ENCODE measurements at regions not wholly inside any gene's neighbourhood (a gene's known extent, or its start where the extent isn't known, plus 50 kb on each side); places are given as distances from the start of the nearest gene placed in this dataset.
A peak's percentile ranks its signal among the peaks of the same experiment; 100 is the strongest.
"Not testable (repeated sequence)": the region's sequence is repeated elsewhere in the genome, so short reads cannot be mapped to it uniquely, and the experiment has no call there.

DNA sequence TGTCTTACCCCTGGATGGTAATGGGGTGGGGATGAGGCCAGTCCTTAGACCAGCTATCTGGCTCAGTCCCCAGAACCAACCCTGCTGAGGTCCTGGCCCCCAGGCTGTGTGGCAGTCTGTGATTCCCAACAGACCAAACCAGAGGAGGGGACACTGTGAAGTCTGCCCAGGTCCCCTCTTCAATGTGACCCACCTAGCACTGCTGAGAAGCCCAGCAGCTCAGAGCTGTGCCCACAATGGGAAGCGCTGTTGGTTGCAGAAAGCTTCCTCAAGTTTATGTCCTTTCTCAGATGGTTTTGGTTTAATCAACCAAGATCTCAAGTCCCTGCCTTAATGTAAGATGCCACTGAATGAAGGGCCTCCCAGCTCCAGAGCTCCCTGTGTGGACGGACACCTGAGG is 114.7 kb upstream of the IGLL5 start:
- intact Hi-C loops (cut with micrococcal nuclease): no loop called here
- no peak for DNase-seq (ENCODE audit: low spot score)
- Mint-ChIP-seq H3K9me3 (no peaks in the 10 kb centered on the region), H3K4me3 (ENCODE audit: low read depth) (no peak overlapping the region), H3K27me3 (ENCODE audit: low read depth) (peaks cover 20% of the 10 kb centered on the region), H3K27ac (no peak overlapping the region), H3K36me3 (ENCODE audit: low read depth) (no peaks in the 10 kb centered on the region), H3K4me1 (ENCODE audit: low read depth) (no peaks in the 10 kb centered on the region)

DNA sequence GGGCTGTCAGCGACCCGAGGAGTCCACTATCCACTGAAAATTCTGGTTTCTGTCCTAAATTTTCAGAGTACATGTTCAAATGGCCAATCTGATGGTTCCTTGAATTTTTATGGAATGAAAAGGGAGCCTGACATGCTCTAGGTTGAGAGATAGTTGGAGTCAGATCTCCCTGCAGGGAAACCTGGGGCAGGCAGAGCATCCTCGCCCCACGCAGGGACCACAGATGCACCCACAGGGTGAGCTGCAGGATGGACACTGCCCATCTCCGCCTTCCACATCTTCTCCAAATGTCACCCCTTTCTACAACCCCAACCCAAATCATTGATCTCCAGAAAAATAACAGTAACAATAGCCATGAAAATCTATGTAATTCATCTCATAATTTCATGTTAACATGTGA is 114.2 kb upstream of the IGLL5 start:
- DNase-seq (ENCODE audit: low spot score): no peak
- intact Hi-C loops (cut with micrococcal nuclease): no loop called here
- Mint-ChIP-seq H3K9me3 (no peaks in the 10 kb centered on the region), H3K36me3 (ENCODE audit: low read depth) (no peaks in the 10 kb centered on the region), H3K4me3 (ENCODE audit: low read depth) (no peak overlapping the region), H3K27me3 (ENCODE audit: low read depth) (peaks cover 19% of the 10 kb centered on the region), H3K27ac (no peak overlapping the region), H3K4me1 (ENCODE audit: low read depth) (no peaks in the 10 kb centered on the region)

DNA sequence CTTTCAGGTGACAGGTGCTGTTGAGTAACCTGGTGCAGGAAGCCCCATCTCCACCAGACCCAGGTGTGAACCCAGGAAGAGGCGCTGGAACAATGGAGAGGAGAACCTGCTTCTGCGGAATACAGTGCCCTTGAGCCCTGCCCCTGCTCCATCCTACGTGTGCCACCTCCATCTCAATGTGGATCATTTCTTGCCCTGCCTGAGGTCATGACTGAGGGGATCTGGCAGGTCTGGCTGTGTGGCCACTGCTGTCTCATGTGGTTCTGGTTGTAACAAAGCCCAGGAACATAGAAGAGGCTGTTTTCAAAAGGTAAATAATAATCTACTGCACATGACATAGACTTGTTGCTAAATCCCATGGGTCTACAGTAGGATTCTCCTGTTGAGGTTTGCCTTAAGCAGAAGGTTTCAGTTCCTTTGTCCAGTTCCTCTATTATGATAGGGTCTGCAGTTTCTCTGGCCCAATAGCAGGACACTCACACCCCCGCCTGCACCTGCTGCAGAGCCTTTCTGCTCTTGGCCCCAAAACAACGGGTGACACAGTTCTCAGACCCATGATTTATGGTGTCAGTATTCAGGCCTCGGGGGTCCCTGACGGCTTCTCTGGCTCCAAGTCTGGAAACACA is 113.5 kb upstream of the IGLL5 start:
- Mint-ChIP-seq H3K27ac (no peak overlapping the region), H3K36me3 (ENCODE audit: low read depth) (no peaks in the 10 kb centered on the region), H3K27me3 (ENCODE audit: low read depth) (peaks cover 13% of the 10 kb centered on the region), H3K9me3 (no peaks in the 10 kb centered on the region), H3K4me3 (ENCODE audit: low read depth) (no peak overlapping the region), H3K4me1 (ENCODE audit: low read depth) (no peaks in the 10 kb centered on the region)
- intact Hi-C loops (cut with micrococcal nuclease): no loop called here
- no peak for DNase-seq (ENCODE audit: low spot score)

DNA sequence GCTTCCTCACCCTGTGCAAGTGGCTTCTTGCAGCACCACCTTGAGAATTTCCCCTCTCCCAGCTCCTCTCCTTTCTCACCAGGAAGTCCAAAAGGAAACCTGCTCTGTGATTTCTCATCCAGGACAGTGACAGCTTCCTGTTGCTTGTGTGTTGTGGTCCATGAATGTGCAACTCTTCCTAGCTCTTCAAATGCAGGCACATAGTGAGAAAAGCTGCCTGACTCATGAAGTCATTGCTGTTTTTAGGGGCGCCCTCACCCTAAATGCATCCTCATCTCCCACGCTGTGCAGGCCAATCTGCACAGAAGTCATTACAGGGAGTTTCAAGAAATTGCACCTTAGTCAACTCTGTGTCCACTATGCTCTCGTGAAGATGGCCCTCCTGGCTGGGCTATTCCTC is 112.9 kb upstream of the IGLL5 start:
- intact Hi-C loops (cut with micrococcal nuclease); H3K27ac Mint-ChIP-seq; H3K9me3 Mint-ChIP-seq; H3K4me3 Mint-ChIP-seq (ENCODE audit: low read depth); H3K36me3 Mint-ChIP-seq (ENCODE audit: low read depth); H3K4me1 Mint-ChIP-seq (ENCODE audit: low read depth); DNase-seq (ENCODE audit: low spot score): not testable (repeated sequence)
- peaks cover 13% of the 10 kb centered on the region for H3K27me3 Mint-ChIP-seq (ENCODE audit: low read depth)

DNA sequence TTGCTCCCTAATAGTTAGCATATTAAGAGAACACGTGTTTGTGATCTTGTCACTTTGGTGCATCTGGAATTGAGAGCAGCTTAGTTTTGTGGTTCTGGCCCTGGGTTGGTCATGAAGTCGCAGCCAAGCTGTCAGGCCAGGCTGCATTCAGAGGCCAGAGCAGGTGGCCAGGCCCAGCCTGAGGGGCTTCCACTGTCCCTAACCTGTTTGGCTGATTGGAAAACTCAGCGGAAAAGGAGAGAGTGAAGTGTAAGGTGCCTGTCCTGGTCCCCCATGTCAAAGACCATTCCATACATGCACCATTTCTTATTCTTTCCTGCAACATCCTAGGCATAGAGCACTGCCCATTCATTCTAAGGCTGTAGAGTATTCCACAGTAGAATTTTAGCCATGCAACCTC is 111.5 kb upstream of the IGLL5 start:
- DNase-seq (ENCODE audit: low spot score): no peak
- Mint-ChIP-seq H3K27me3 (ENCODE audit: low read depth) (peaks cover 10% of the 10 kb centered on the region), H3K27ac (no peak overlapping the region)

DNA sequence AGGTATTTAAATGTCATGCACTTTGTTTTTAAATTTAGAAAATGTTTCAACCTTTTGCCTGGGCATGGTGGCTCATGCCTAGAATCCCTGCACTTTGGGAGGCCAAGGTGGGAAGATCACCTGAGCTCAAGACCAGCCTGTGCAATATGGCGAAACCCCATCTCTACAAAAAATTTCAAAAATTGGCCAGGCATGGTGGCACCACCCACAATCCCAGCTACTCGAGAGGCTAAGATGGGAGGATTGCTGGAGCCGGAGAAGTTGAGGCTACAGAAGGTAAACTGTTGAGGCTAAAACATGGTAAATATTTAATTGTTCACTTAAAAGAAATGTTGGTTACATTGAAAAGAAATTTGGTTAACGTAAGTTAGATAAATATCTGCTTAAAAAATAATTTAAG is 108.4 kb upstream of the IGLL5 start:
- intact Hi-C loops (cut with micrococcal nuclease): no loop called here
- Mint-ChIP-seq H3K9me3 (no peaks in the 10 kb centered on the region), H3K36me3 (ENCODE audit: low read depth) (no peaks in the 10 kb centered on the region)

More for the DNA sequence above, 111.5 kb upstream of the IGLL5 start:
- no peak overlapping the region for H3K4me3 Mint-ChIP-seq (ENCODE audit: low read depth)
- H3K9me3 Mint-ChIP-seq: no peaks in the 10 kb centered on the region
- no peaks in the 10 kb centered on the region for H3K4me1 Mint-ChIP-seq (ENCODE audit: low read depth)
- intact Hi-C loops (cut with micrococcal nuclease): no loop called here
- H3K36me3 Mint-ChIP-seq (ENCODE audit: low read depth): no peaks in the 10 kb centered on the region

DNA sequence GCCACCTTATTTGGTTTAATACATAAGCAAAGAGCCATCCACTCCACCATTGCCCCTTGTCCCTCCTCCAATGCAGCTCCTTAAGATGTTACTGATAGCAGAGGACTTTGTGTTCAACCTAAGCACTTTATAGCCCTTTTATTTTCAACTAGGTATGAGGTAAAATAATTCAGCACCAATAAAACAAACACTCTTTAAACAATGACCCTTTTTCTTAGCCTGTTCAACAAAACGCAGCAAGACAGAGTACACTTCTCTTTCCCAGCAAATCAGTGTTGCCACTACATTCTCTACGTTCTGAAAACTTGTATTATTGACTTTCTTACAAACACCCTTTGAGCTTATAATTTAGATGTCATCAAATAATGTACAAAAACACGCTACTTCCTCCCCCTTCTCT is 104.0 kb upstream of the IGLL5 start:
- no peak overlapping the region for H3K4me3 Mint-ChIP-seq (ENCODE audit: low read depth)
- intact Hi-C loops (cut with micrococcal nuclease): no loop called here
- H3K9me3 Mint-ChIP-seq: no peaks in the 10 kb centered on the region
- no peak for DNase-seq (ENCODE audit: low spot score)
- peaks cover 23% of the 10 kb centered on the region for H3K27me3 Mint-ChIP-seq (ENCODE audit: low read depth)
- H3K36me3 Mint-ChIP-seq (ENCODE audit: low read depth): no peaks in the 10 kb centered on the region
- no peaks in the 10 kb centered on the region for H3K4me1 Mint-ChIP-seq (ENCODE audit: low read depth)
- H3K27ac Mint-ChIP-seq: no peak overlapping the region

More for the DNA sequence above, 108.4 kb upstream of the IGLL5 start:
- Mint-ChIP-seq H3K4me1 (ENCODE audit: low read depth) (no peaks in the 10 kb centered on the region), H3K4me3 (ENCODE audit: low read depth) (no peak overlapping the region), H3K27ac (no peak overlapping the region), H3K27me3 (ENCODE audit: low read depth) (peaks cover 23% of the 10 kb centered on the region)
- no peak for DNase-seq (ENCODE audit: low spot score)

DNA sequence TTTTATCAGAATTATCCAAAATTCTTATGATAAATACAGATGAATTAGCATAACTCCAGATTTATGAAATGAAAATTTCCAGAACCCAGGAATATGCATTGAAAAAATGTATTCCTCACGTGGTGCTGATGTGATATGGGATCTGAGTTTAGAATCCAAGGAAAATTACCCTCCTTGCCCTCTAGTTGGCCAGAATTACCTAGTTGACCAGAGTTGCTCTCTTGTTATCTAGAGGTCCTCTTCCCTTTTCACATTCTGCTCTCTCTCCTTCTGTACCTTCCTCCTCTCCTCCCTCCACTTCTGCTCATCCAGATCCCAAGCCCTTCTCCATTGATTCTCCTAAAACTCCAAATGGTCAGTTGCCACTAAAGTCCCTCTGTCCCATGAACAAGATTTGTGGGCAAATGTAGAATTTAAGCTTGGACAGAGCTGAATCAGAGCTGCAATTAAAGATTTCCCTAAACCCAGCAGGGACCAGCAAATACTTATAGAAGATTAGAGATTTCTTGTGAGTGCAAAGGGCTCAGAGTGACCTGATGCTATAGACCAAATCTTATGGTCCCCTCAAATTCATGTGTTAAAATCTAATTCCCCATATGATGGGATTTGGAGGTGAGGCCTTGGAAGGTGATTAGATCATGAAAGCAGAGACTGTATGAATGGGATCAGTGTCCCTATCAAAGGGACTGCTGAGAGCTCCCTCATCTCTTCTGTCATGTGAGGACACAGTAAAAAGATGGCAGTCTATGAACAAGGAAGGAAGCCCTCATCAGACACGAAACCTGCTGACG is 103.2 kb upstream of the IGLL5 start:
- Mint-ChIP-seq H3K4me1 (ENCODE audit: low read depth) (no peaks in the 10 kb centered on the region), H3K9me3 (no peaks in the 10 kb centered on the region), H3K27ac (no peak overlapping the region), H3K4me3 (ENCODE audit: low read depth) (no peak overlapping the region), H3K36me3 (ENCODE audit: low read depth) (no peaks in the 10 kb centered on the region), H3K27me3 (ENCODE audit: low read depth) (peaks cover 23% of the 10 kb centered on the region)
- no peak for DNase-seq (ENCODE audit: low spot score)
- intact Hi-C loops (cut with micrococcal nuclease): loop anchor here (5.0 kb wide), 2 partner anchors 98 to 173 kb away; no protein-coding TSS in a partner anchor

DNA sequence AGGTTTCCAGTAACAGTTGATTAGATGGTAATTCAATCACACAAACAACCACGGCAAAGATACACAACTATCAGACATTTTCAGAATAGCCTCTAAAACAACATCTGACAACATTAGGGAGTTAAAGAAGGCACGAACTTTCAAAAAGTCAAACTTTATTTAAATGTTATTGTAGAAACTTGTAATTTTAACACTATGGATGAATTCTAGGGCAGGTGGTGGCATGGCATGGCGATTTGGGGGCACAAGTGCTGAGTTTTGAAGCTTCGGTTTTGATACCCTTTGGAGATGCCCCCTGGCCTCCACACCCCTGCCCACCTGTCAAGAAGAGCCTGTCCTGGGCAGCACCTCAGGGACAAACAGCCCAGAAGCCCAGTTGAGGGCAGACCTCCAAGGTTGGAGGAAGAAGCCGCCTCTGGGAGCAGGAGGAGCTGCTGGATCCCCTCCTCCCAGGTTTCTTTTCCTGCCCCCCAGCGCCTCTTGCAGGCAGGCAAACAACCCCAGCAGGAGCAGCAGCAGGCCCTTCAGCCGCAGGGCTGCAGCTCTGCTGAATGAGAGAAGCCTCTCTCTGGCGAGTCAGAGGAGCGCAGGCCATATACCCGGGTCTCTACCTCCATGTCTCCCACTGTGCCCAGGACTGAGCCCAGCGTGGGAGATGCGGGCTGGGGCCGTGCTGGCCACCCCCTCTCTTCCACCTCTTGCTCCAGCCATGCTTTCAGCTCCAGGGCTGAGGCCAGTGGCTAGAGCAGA is 102.1 kb upstream of the IGLL5 start:
- intact Hi-C loops (cut with micrococcal nuclease): loop anchor here (5.0 kb wide), 2 partner anchors 97 to 172 kb away; no protein-coding TSS in a partner anchor
- peaks cover 5% of the 10 kb centered on the region for H3K4me1 Mint-ChIP-seq (ENCODE audit: low read depth)
- H3K27ac Mint-ChIP-seq: no peak overlapping the region
- no peaks in the 10 kb centered on the region for H3K36me3 Mint-ChIP-seq (ENCODE audit: low read depth)
- DNase-seq (ENCODE audit: low spot score): no peak
- no peaks in the 10 kb centered on the region for H3K9me3 Mint-ChIP-seq
- peaks cover 23% of the 10 kb centered on the region for H3K27me3 Mint-ChIP-seq (ENCODE audit: low read depth)
- H3K4me3 Mint-ChIP-seq (ENCODE audit: low read depth): no peak overlapping the region

DNA sequence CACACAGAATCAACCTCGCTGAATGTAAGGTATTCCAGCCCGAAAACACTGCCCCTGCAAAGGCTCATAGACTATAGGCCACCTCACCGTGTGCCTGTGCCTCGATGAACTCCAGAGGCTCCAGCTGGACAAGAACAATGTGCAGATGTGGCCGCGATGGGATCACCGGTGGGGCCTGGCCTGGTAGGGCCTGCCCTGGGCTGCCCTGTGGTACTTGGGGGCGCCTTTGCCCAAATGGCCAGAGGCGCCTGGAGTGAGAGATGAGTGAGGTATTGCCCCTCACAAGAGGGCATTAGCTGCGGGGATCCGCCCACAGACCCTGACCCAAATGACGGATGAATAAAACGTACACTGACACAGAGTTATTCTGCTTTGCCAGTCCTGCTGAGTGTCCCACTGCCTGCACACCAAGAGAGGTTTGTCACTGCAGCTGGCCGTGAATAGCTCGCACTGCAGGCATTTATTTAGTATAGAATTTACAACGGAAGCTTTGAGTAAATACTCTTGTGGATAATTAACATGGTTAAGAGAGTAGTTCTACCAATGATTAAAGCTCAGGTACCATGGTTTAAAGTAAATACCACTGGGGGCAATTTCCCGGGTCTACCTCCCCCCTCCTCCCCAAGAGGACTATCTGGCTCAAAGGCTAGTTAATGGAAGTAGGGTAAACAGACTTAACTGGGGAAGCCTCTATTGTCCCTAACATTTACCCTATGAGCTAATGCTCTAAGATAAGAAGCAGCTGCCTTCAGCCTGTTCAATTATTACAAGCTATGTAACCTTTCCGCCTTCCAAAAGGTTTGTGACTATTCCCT is 101.1 kb upstream of the IGLL5 start:
- no peak for DNase-seq (ENCODE audit: low spot score)
- Mint-ChIP-seq H3K27me3 (ENCODE audit: low read depth) (peaks cover 20% of the 10 kb centered on the region), H3K4me1 (ENCODE audit: low read depth) (peaks cover 6% of the 10 kb centered on the region), H3K27ac (no peak overlapping the region), H3K36me3 (ENCODE audit: low read depth) (no peaks in the 10 kb centered on the region), H3K4me3 (ENCODE audit: low read depth) (no peak overlapping the region), H3K9me3 (no peaks in the 10 kb centered on the region)
- intact Hi-C loops (cut with micrococcal nuclease): loop anchor here (5.0 kb wide), 2 partner anchors 96 to 171 kb away; no protein-coding TSS in a partner anchor

DNA sequence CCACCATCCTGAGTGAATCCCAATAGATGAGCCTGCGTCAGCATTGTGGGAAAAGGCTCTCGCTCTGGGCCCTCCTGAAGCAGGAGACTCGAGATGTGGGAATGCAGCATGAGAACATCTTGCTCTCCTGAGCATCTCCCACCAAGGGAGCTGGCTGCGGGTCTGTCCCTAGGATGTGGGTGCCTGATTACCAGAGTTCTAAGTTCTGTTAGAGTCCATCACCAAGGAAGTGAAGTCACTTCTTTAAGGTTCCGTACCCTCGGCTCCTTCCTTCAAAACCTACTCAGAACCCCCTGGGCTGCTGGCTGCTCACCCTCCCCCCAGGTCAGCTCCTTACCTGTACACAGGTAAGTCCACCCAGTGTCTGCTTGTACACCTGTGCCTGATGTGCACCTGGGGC is 100.5 kb upstream of the IGLL5 start:
- H3K27me3 Mint-ChIP-seq (ENCODE audit: low read depth): peaks cover 18% of the 10 kb centered on the region
- peaks cover 6% of the 10 kb centered on the region for H3K4me1 Mint-ChIP-seq (ENCODE audit: low read depth)
- H3K9me3 Mint-ChIP-seq: no peaks in the 10 kb centered on the region
- no peak overlapping the region for H3K27ac Mint-ChIP-seq
- no peaks in the 10 kb centered on the region for H3K36me3 Mint-ChIP-seq (ENCODE audit: low read depth)
- H3K4me3 Mint-ChIP-seq (ENCODE audit: low read depth): no peak overlapping the region
- intact Hi-C loops (cut with micrococcal nuclease): loop anchor here (5.0 kb wide), 2 partner anchors 95 to 170 kb away; no protein-coding TSS in a partner anchor
- no peak for DNase-seq (ENCODE audit: low spot score)

DNA sequence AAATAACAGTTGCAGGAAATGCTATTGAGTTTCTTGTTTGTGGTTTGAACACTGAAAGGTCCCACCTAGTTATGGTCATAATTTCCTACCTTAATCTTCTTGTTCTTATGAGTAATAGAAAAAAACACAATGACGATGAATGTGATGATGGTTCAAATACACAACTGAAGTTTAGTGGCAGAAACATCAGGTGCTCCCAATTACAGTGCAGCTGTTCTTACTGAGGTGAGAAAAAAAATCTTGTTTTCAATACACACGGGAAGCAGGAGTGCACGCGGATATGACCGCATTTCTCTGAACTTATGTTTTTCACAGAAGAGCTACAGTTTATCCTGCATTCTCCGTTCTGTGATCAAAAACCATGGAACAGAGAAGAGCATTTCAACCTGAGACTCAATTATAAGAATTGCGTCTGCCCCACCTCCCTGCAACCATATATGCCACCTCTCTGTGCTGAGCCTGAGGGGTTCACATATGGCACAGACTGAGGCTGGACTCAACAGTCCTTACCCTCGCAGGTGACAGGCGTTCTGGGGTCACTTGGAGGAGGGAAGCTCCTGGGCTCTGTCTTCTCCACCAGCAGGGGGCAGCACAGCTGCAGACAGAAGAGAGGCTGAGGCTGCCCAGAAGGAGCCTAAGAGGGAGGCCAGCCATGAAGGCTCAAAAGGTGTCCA is 99.7 kb upstream of the IGLL5 start:
- no peak overlapping the region for H3K27ac Mint-ChIP-seq
- no peaks in the 10 kb centered on the region for H3K36me3 Mint-ChIP-seq (ENCODE audit: low read depth)
- no peak overlapping the region for H3K4me3 Mint-ChIP-seq (ENCODE audit: low read depth)
- peak; percentile 52 for DNase-seq (ENCODE audit: low spot score)
- H3K27me3 Mint-ChIP-seq (ENCODE audit: low read depth): peaks cover 15% of the 10 kb centered on the region
- intact Hi-C loops (cut with micrococcal nuclease): loop anchor here (5.0 kb wide), 2 partner anchors 94 to 169 kb away; no protein-coding TSS in a partner anchor
- no peaks in the 10 kb centered on the region for H3K9me3 Mint-ChIP-seq
- peaks cover 6% of the 10 kb centered on the region for H3K4me1 Mint-ChIP-seq (ENCODE audit: low read depth)
